Liver (tissue), 8 donors: ENCODE measurements at regions not wholly inside any gene's neighbourhood (a gene's known extent, or its start where the extent isn't known, plus 50 kb on each side); places are given as distances from the start of the nearest gene placed in this dataset.

Experiments used
- DNase-seq: peaks from one replicate; pipeline ENCODE4 v3.0.0-alpha.2; 2017; ENCODE audit warnings: low spot score
- H3K27ac ChIP-seq, 2 donors: one replicate each; pipeline ENCODE4 v1.7.0; 2013; ENCODE audit warnings: inconsistent platforms in 2 of 2, low read length in 2 of 2, control low read depth in 1 of 2, low read depth in 1 of 2, mild to moderate bottlenecking in 1 of 2
- H3K27me3 ChIP-seq, 4 donors: one replicate each; pipeline versions ENCODE4 v1.6.1 to v1.7.0; 2013; ENCODE audit warnings: low read length in 3 of 4, inconsistent platforms in 1 of 4, mild to moderate bottlenecking in 1 of 4, moderate library complexity in 1 of 4; ENCODE audit not compliant: control insufficient read depth in 4 of 4, insufficient read depth in 4 of 4
- H3K36me3 ChIP-seq, 4 donors: one replicate each; pipeline versions ENCODE4 v1.6.1 to v1.7.0; 2013; ENCODE audit warnings: low read length in 3 of 4, mild to moderate bottlenecking in 3 of 4, low read depth in 1 of 4, moderate library complexity in 1 of 4; ENCODE audit not compliant: control insufficient read depth in 4 of 4, insufficient read depth in 3 of 4
- H3K4me1 ChIP-seq, 4 donors: one replicate each; pipeline versions ENCODE4 v1.6.1 to v1.7.0; 2013; ENCODE audit warnings: low read length in 3 of 4, mild to moderate bottlenecking in 3 of 4, moderate library complexity in 1 of 4; ENCODE audit not compliant: control insufficient read depth in 4 of 4, insufficient read depth in 4 of 4
- H3K4me3 ChIP-seq, 3 donors: one replicate each; pipeline versions ENCODE4 v1.6.1 to v1.7.0; 2013; ENCODE audit warnings: low read length in 3 of 3, control low read depth in 1 of 3, low read depth in 1 of 3, mild to moderate bottlenecking in 1 of 3
- H3K9ac ChIP-seq, 2 donors: one replicate each; pipeline ENCODE4 v1.7.0; 2013; ENCODE audit warnings: low read length in 2 of 2, mild to moderate bottlenecking in 2 of 2, moderate library complexity in 2 of 2, control low read depth in 1 of 2, low read depth in 1 of 2
- H3K9me3 ChIP-seq, 4 donors: one replicate each; pipeline versions ENCODE4 v1.6.1 to v1.7.0; 2013; ENCODE audit warnings: low read length in 3 of 4; ENCODE audit not compliant: control insufficient read depth in 4 of 4
- EGR1 ChIP-seq, 2 donors: IDR thresholded peaks; 2 replicates each; pipeline ENCODE4 v1.6.1; 2016 to 2018; ENCODE audit warnings: antibody characterized with exemption in 2 of 2, low read depth in 2 of 2
- FOXA1 ChIP-seq: IDR thresholded peaks from 2 replicates; pipeline ENCODE4 v1.6.1; 2016; ENCODE audit warnings: antibody characterized with exemption
- FOXA2 ChIP-seq: IDR thresholded peaks from 2 replicates; pipeline ENCODE4 v1.6.1; 2016; ENCODE audit warnings: antibody characterized with exemption
- GABPA ChIP-seq, 2 donors: IDR thresholded peaks in 1 of 2; conservative IDR thresholded peaks in 1 of 2; 2 replicates each; pipeline ENCODE4 v1.6.1; 2016; ENCODE audit warnings: antibody characterized with exemption in 2 of 2, mild to moderate bottlenecking in 1 of 2, moderate library complexity in 1 of 2
- HNF4A ChIP-seq, 2 donors: conservative IDR thresholded peaks; 2 replicates each; pipeline ENCODE4 v1.6.1; 2016; ENCODE audit warnings: antibody characterized with exemption in 2 of 2, mild to moderate bottlenecking in 2 of 2
- HNF4G ChIP-seq: IDR thresholded peaks from 2 replicates; pipeline ENCODE4 v1.6.1; 2016; ENCODE audit warnings: antibody characterized with exemption
- NR2F2 ChIP-seq: IDR thresholded peaks from 2 replicates; pipeline ENCODE4 v1.6.1; 2016; ENCODE audit warnings: antibody characterized with exemption
- RAD21 ChIP-seq, 2 donors: IDR thresholded peaks; 2 replicates each; pipeline ENCODE4 v1.6.1; 2016; ENCODE audit warnings: antibody characterized with exemption in 2 of 2, mild to moderate bottlenecking in 2 of 2
- SP1 ChIP-seq: IDR thresholded peaks from 2 replicates; pipeline ENCODE4 v1.6.1; 2018; ENCODE audit warnings: antibody characterized with exemption, mild to moderate bottlenecking
- YY1 ChIP-seq: IDR thresholded peaks from 2 replicates; pipeline ENCODE4 v1.6.1; 2016; ENCODE audit warnings: antibody characterized with exemption, mild to moderate bottlenecking
- WGBS: extraction: QIAGEN DNeasy Blood & Tissue Kit; methylation state at CpG from one replicate; pipeline ENCODE4 v1.1.7; 2013; 5-methylcytosine and 5-hydroxymethylcytosine counted together
- TF ChIP-seq, protein P1 (sequence below): fragments of 150-350 bp; IDR thresholded peaks from 2 replicates; pipeline ENCODE4 v1.5.1; 2017; ENCODE audit warnings: improper control_type of control experiment, low read depth, low read length; ENCODE audit not compliant: missing input control
- TF ChIP-seq, protein P2 (sequence below): IDR thresholded peaks from 2 replicates; pipeline ENCODE4 v1.6.1; 2016; ENCODE audit warnings: antibody characterized with exemption
- TF ChIP-seq, protein P3 (sequence below): IDR thresholded peaks from 2 replicates; pipeline ENCODE4 v1.6.1; 2016; ENCODE audit warnings: antibody characterized with exemption
- TF ChIP-seq, protein P4 (sequence below): IDR thresholded peaks from 2 replicates; pipeline ENCODE4 v1.6.1; 2016; ENCODE audit warnings: antibody characterized with exemption, mild to moderate bottlenecking
- donor health status: healthy.
- donor health status: healthy.
- donor health status: healthy.
- donor health status: healthy.
- donor health status: healthy.

DNA sequence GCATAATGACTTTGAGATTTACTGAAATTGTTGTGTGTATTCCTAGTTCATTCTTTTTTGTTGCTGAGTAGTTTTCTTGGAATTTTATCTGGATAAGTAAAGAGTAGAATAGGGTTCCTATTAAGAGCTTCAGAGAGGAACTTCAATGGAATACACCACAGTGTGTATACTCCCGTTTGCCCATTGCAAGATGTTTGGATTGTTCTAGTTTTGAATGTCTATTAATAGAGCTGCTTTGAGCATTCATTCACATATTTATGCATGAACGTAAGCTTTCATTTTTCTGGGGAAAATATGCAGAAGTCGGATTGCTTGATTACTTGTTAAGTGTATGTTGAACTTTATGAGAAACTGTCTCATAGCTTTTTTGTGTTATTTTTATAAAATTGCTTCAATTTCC, 580.5 kb downstream of the OTOL1 start (continued):
- TF ChIP-seq, protein P1, sequence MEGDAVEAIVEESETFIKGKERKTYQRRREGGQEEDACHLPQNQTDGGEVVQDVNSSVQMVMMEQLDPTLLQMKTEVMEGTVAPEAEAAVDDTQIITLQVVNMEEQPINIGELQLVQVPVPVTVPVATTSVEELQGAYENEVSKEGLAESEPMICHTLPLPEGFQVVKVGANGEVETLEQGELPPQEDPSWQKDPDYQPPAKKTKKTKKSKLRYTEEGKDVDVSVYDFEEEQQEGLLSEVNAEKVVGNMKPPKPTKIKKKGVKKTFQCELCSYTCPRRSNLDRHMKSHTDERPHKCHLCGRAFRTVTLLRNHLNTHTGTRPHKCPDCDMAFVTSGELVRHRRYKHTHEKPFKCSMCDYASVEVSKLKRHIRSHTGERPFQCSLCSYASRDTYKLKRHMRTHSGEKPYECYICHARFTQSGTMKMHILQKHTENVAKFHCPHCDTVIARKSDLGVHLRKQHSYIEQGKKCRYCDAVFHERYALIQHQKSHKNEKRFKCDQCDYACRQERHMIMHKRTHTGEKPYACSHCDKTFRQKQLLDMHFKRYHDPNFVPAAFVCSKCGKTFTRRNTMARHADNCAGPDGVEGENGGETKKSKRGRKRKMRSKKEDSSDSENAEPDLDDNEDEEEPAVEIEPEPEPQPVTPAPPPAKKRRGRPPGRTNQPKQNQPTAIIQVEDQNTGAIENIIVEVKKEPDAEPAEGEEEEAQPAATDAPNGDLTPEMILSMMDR: no peak
- no peak for TF ChIP-seq FOXA1
- TF ChIP-seq, protein P2, sequence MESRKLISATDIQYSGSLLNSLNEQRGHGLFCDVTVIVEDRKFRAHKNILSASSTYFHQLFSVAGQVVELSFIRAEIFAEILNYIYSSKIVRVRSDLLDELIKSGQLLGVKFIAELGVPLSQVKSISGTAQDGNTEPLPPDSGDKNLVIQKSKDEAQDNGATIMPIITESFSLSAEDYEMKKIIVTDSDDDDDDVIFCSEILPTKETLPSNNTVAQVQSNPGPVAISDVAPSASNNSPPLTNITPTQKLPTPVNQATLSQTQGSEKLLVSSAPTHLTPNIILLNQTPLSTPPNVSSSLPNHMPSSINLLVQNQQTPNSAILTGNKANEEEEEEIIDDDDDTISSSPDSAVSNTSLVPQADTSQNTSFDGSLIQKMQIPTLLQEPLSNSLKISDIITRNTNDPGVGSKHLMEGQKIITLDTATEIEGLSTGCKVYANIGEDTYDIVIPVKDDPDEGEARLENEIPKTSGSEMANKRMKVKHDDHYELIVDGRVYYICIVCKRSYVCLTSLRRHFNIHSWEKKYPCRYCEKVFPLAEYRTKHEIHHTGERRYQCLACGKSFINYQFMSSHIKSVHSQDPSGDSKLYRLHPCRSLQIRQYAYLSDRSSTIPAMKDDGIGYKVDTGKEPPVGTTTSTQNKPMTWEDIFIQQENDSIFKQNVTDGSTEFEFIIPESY: no peak

DNA sequence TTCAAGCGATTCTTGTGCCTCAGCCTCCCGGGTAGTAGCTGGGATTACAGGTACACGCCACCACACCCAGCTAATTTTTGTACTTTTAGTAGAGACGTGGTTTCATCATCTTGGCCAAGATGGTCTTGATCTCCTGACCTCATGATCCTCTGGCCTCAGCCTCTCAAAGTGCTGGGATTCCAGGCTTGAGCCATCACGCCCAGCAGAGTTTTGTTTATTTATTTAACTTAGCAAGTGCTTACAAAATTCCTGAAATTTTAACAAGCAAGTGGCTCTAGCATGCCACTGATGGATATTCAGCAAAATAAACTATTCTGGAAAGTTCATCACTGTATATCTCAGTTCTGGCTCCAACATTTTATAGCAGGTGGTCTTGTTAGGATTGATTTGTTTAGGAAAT, 585.9 kb downstream of the OTOL1 start:
- H3K9ac ChIP-seq: no peak overlapping the region
- H3K27me3 ChIP-seq: no peaks in the 10 kb centered on the region
- TF ChIP-seq EGR1 (IDR thresholded peaks at IDR 0.05; ENCODE audit: low read depth in 2 of 2) (no peak), HNF4G (no peak), FOXA1 (no peak), NR2F2 (no peak), RAD21 (IDR thresholded peaks at IDR 0.05) (no peak), YY1 (no peak), HNF4A (conservative IDR thresholded peaks at IDR 0.05) (no peak), SP1 (no peak)
- TF ChIP-seq, protein P3, sequence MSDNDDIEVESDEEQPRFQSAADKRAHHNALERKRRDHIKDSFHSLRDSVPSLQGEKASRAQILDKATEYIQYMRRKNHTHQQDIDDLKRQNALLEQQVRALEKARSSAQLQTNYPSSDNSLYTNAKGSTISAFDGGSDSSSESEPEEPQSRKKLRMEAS: no peak
- H3K27ac ChIP-seq: no peak overlapping the region
- H3K4me3 ChIP-seq: no peak overlapping the region
- H3K9me3 ChIP-seq: no peaks in the 10 kb centered on the region
- 71% methylated on average over 5 of the region's 5 CpGs for WGBS
- no peaks in the 10 kb centered on the region for H3K4me1 ChIP-seq
- no peaks in the 10 kb centered on the region for H3K36me3 ChIP-seq
- no peak for DNase-seq

DNA sequence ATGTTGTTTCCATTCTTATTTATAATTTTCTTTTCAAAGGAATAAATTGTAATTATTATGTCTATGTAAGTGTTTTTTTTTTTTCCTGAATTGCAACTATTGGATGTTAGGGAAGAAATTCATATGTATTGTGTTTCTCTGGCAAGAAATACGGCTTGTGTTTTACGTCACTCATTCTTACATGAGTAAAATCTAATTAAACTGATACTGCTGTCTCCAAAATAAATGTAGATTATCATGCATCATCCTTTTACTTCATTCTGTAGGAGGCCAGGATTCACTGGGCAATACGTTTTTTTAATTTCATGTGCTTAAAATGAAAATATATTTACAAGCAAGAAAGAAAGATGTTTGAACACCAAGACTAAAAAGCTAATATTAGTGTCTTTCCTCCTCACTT, 590.8 kb downstream of the OTOL1 start:
- Histone ChIP-seq H3K9ac (no peak overlapping the region), H3K36me3 (no peaks in the 10 kb centered on the region), H3K4me3 (no peak overlapping the region), H3K27ac (no peak overlapping the region), H3K27me3 (no peaks in the 10 kb centered on the region), H3K9me3 (no peaks in the 10 kb centered on the region), H3K4me1 (no peaks in the 10 kb centered on the region)
- DNase-seq: no peak
- TF ChIP-seq, protein P3: no peak
- no peak for TF ChIP-seq EGR1 (IDR thresholded peaks at IDR 0.05; ENCODE audit: low read depth in 2 of 2)
- no peak for TF ChIP-seq GABPA (IDR thresholded peaks at IDR 0.05 in 1 of 2, conservative IDR thresholded peaks at IDR 0.05 in 1 of 2)
- no peak for TF ChIP-seq FOXA2
- TF ChIP-seq, protein P4, sequence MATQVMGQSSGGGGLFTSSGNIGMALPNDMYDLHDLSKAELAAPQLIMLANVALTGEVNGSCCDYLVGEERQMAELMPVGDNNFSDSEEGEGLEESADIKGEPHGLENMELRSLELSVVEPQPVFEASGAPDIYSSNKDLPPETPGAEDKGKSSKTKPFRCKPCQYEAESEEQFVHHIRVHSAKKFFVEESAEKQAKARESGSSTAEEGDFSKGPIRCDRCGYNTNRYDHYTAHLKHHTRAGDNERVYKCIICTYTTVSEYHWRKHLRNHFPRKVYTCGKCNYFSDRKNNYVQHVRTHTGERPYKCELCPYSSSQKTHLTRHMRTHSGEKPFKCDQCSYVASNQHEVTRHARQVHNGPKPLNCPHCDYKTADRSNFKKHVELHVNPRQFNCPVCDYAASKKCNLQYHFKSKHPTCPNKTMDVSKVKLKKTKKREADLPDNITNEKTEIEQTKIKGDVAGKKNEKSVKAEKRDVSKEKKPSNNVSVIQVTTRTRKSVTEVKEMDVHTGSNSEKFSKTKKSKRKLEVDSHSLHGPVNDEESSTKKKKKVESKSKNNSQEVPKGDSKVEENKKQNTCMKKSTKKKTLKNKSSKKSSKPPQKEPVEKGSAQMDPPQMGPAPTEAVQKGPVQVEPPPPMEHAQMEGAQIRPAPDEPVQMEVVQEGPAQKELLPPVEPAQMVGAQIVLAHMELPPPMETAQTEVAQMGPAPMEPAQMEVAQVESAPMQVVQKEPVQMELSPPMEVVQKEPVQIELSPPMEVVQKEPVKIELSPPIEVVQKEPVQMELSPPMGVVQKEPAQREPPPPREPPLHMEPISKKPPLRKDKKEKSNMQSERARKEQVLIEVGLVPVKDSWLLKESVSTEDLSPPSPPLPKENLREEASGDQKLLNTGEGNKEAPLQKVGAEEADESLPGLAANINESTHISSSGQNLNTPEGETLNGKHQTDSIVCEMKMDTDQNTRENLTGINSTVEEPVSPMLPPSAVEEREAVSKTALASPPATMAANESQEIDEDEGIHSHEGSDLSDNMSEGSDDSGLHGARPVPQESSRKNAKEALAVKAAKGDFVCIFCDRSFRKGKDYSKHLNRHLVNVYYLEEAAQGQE: no peak
- TF ChIP-seq, protein P2: no peak
- WGBS: 63% methylated on average over 3 of the region's 3 CpGs
